Skin of body (tissue), 1 donor: ENCODE measurements at regions not wholly inside any gene's neighbourhood (a gene's known extent, or its start where the extent isn't known, plus 50 kb on each side); places are given as distances from the start of the nearest gene placed in this dataset.
"Not testable (repeated sequence)": the region's sequence is repeated elsewhere in the genome, so short reads cannot be mapped to it uniquely, and the experiment has no call there.

Experiments used
- DNase-seq: peaks from one replicate; lab custom pipeline; 2025; lab: John Stamatoyannopoulos, UW

DNA sequence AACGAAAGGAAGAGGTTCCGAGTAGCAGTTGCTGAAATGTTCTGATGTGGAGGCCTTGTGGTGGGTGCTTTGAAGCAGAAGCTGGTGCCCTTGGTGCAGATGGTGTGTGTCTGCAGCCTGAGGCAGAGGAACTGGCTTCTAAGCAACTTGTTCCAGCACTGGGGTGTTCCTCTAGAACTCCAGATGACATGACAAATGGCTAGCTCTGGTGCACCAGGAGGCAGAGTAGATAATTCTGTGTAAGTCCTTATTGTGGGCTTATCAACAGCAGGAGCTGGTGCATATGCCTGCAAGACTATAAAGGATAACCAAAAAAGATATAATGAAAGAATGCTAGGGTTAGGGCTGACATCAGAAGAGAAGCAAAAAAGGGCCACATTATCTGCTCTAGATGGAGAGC, 76.5 kb downstream of the ARL5B start:
- DNase-seq, result no peak

GRCh38 chr10:18737236-18737635, 78.0 kb downstream of the ARL5B start:
- DNase-seq, result no peak

GRCh38 chr10:18737841-18738240, 78.6 kb downstream of the ARL5B start:
- no peak for DNase-seq

- no peak for DNase-seq
Measured at GRCh38 chr10:18738835-18739234, 79.6 kb downstream of the ARL5B start.

- DNase-seq, result no peak
Measured at GRCh38 chr10:18743926-18744325, 84.7 kb downstream of the ARL5B start.

DNA sequence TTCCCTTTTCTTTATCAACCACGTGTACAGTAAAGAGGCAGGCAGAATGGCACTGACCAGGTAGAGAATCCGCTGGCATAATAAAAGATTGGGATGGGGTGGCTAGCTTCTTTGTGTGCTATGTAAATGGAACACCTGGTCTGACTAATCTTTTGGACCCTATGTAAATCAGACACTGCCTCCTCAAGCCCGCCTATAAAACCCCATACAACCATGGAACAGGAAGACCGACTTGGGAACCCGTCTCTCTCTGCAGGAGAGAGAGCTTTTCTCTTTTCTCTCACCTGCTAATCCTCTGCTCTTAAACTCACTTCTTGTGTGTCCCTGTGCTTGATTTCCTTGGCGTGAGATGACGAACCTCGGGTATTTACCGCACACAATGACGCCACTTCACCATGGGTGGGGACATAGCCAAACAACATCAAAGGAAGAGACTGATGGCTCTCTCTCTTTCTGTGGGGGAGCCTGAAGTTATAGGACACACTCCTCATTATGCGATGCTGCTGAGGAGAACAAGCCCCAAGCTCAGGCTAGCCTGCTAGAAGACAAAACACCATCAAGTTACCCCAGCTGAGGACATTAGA, 94.2 kb downstream of the ARL5B start:
- DNase-seq, result no peak

- DNase-seq, result no peak
Measured at GRCh38 chr10:18759575-18759974, 100.3 kb downstream of the ARL5B start.

- no peak for DNase-seq
Measured at GRCh38 chr10:18760836-18761235, 101.6 kb downstream of the ARL5B start.

- DNase-seq, result no peak
Measured at GRCh38 chr10:18767981-18768380, 108.8 kb downstream of the ARL5B start.

- no peak for DNase-seq
Measured at GRCh38 chr10:18773180-18773579, 113.9 kb downstream of the ARL5B start.

- DNase-seq, result no peak
Measured at GRCh38 chr10:18777258-18777657, 118.0 kb downstream of the ARL5B start.

DNA sequence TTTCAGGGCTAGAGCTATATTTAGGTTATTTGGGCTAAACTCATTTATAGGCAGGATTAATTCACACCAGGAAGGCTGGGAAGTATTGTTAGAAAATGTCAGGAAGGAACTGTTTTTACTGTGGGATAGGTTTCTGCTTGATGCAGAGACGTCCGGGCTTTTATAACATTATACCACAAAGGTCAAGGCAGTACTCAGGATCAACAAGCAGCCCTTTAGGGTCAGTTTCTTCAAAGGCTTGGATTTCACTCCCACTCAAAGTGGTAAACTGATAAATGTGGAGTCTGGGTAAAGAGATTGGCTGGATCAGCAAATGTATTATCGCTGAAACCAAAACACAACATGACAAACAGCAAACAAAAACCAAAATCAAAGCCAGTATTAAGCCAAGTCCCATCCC, 127.2 kb downstream of the ARL5B start:
- DNase-seq, result no peak

DNA sequence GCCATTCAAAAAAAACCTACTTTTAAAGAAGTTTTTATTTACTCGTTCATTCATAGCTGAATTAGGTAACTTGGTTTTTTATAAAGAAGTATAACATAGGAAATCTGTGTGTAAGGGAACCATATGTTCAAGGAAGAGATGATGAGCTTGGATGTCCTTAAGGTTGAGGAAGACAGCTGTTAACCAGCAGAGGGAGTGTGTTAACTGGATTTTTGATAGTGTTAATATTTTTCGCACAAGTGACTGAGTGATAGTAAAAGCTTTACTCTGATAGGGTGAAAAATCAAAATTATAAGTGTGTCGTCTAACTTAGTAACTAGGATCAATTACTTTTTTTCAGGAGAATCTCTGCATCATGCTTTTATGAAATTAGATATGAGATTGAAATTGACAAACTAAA, 134.7 kb downstream of the ARL5B start:
- peak; percentile 9 for DNase-seq

DNA sequence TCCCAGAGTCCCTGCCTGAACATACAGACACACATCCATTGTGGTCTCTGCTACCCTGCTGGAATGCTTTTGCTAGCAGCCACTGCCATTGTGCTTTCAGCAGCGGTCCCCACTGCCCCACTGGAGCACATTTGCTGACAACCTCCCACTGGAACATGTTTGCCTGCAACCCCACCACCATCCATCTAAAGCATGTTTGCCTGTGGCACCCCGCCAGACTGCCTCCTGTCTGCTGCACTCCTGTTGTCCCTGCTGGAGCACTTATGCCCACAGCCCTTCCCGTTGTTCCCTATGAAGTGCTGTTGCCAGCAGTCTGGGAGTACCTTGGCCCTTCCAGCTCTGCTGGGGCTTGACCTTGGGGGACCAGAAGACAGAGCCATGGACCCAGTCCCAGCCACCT, 136.3 kb downstream of the ARL5B start:
- no peak for DNase-seq

DNA sequence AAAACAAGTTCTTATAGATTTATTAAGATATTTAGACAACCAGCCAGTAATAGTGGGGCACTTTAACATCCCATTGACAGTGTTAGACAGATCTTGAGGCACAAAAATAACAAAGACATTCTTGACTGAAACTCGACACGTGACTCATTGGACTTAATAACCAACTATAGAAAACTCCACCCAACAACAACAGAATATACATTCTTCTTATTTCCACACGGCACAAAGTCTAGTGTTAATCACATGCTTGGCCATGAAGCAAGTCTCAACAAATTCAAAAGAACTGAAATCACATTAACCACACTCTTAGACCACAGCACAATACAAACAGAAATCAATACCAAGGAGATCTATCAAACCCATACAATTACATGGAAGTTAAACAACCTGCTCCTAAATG, 138.1 kb downstream of the ARL5B start:
- DNase-seq, result no peak

DNA sequence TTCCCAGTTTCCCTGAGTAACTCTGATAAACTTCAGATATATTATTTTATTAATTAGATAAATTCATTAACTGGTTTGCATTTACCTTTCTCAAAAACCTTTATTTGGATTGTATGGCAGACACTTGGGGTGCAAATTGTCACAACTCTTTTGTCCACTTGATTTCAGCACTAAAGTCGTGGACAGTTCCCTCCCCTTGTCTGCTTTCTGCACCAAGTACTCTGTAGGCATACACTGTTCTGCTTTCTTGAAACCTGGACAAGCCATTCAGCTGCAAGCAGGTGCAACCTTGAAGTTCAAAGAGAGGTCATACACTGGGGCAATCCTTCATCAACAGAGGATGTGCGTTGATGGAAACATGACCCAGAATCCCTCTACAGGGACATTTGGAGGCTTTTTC, 162.9 kb downstream of the ARL5B start:
- no peak for DNase-seq

- no peak for DNase-seq
Measured at GRCh38 chr10:18829259-18829658, 170.0 kb downstream of the ARL5B start.

- no peak for DNase-seq
Measured at GRCh38 chr10:18830277-18830676, 171.0 kb downstream of the ARL5B start.

- not testable (repeated sequence) for DNase-seq
Measured at GRCh38 chr10:18856623-18857022, 192.0 kb upstream of the MALRD1 start.

GRCh38 chr10:18859659-18860058, 188.9 kb upstream of the MALRD1 start:
- no peak for DNase-seq

GRCh38 chr10:18860186-18860585, 188.4 kb upstream of the MALRD1 start:
- no peak for DNase-seq

GRCh38 chr10:18860631-18861240, 187.9 kb upstream of the MALRD1 start:
- no peak for DNase-seq

- no peak for DNase-seq
Measured at GRCh38 chr10:18861382-18861781, 187.2 kb upstream of the MALRD1 start.

DNA sequence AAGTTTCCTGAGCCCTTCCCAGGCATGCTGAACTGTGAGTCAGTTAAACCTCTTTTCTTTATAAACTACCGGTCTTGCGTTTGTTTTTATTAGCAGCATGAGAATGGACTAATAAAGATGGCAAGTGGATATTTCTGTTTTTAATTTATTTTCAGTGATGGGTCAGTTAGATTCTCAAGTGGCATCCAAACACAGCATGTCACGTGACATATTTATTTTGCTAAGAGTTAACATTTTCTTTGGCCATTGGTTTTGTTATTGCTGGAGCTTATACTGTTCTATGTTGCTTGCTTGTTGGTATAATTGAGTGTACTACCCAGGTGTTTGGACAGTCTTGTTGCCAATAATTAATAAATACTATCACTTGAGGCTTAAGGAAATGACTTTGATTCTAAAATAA, 181.7 kb upstream of the MALRD1 start:
- no peak for DNase-seq
